GM21526 (cell line): ENCODE measurements at regions not wholly inside any gene's neighbourhood (a gene's known extent, or its start where the extent isn't known, plus 50 kb on each side); places are given as distances from the start of the nearest gene placed in this dataset.

Experiments used
- ATAC-seq: cut with Tn5 transposase; IDR thresholded peaks from one replicate; pipeline ENCODE4 v1.9.1; 2021; ENCODE audit warnings: moderate library complexity; ENCODE audit not compliant: unreplicated experiment, low FRiP score

DNA sequence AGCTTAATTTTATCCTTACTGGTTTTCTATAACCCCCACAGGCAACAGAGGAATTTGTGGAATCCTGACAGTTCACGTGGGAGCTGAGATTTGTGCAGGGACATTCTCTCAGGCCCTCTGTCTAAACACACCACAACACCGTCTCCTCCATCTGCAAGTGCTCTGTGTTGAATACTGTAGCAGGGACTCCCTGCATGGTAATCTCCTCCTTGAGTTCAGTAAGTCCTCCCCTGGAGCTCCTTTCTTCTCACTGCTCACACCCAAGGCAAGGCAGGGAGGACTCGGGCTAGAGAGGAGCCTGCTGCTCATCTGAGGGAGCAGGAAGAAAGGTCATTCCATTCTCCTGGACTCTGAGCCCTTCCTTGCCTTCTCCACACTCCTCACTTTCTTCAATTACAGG is 348.2 kb downstream of the KCTD12 start:
- no peak for ATAC-seq

- no peak for ATAC-seq
These were observed 353.0 kb downstream of the KCTD12 start for GRCh38 chr13:76533251-76533650.

DNA sequence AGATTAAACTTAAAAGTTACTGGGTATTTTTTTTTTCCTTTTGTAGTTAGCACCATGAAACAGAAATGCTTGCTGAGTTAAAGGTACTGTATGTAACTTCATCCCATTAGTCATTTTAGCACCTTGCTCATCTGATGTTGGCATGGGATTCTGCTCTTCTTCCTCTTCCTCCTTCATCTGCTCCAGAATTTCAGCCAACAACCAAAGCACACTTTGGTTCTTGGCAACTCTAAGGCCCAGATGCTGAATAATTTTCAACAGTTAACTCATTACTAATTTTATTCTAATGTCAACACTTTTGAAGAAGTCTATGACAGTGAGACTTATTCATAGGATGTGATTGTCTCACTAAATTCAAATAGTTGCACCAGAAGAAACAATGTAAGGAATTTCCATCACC is 359.2 kb downstream of the KCTD12 start:
- no peak for ATAC-seq

DNA sequence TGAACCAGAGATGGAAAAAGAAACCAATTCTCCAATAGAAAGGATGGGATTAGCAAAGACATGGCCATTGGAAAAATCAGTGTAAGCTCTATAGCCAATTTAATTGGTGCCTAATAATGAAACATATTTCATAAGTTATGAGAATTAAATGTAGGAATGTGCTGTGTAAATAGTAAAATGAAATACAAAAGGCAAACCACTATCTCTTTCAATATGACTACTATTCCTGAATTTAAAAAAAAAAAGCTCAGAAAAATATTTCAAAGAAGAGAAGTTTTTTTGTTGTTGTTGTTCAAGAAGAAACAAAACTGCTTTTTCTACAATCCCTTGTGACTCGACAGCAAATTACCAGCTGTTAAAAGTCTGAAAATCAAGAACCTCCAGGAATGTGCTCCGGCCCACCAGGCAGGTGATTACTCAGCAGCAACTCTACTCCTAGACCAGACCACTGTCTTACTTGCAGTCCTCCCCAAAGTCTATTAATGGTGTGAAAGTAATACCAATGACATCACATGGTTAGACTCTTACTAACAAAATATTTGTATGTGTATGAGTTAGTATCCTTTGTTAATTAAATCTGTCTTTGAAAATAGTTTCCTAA is 362.4 kb downstream of the KCTD12 start:
- ATAC-seq: peak; percentile 96

- no peak for ATAC-seq
These were observed 364.0 kb downstream of the KCTD12 start for GRCh38 chr13:76522083-76522755.

- ATAC-seq: no peak
These were observed 366.5 kb downstream of the KCTD12 start for GRCh38 chr13:76519685-76520084.

DNA sequence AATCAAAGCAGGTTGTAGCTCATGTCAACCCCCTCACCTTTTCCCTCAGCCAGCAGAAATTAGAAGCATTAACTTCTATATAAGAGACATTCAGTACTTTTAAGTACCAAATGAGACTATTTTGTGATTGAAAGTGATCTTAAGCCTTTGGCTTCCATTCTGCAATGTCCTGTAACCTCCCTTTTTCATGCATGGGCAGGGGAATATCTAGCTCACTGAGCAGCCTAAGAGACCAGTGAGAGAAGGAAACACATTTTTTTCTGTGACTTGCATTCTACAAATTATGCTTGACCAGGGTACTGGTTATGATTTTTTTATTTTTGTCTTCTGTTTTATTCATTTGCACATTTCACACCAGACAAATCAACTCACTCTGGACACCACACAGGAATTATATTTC is 369.6 kb downstream of the KCTD12 start:
- no peak for ATAC-seq

DNA sequence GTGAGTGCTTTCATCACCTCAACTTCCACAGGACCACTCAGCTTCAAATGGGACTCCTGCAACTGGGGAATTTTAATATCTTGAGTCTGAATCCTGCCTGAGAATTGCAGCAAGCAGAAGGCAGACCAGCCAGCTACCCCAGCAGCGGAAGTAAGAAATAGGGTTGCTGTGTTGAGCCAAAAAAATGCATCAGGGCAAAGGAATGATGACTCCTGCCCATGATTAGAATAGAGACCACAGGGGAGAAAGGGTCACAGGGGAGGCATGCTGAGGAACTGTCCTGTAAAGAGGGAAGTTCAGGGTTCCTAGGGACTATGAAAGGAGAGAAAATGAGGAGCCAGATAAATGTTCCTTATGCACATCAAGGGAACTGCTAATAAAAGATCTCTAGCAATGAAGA is 370.2 kb downstream of the KCTD12 start:
- no peak for ATAC-seq

DNA sequence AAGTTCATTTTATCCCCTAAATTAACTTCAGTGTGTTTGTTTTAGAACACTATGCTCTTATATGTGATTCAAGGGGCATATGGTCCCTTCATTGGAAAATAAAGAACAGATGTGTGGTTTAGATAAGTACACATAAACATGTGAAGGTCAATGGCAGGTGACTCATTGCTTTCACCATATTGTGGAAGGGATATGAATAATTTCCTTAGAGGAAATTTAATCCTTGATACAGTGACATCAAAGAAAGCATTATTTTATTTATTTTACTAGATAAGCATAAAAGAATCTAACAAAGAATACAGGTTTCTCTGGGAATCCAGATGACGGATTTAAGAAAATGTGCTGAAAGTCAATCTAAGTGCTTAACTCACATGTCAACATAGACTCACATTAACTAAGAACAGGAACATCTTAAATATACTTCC is 373.5 kb downstream of the KCTD12 start:
- no peak for ATAC-seq

DNA sequence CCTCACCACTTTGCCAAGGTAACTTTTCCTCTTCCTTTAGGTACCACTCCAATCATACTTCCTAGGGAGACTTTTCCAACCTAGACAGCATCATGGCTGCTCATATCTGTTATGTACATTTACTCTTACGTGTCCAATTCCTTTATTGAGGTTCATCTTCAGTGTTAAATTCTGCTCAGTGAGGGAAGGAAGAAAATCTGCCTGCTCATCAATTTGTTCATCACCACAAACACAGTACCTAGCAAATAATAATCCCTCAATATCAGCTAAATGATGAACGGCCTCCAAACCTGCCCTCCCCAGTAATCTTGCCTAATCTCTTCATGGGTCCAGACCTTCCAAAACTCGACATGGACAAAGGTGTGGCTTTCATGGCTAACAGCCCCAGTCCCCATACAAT is 380.8 kb downstream of the KCTD12 start:
- ATAC-seq: no peak

DNA sequence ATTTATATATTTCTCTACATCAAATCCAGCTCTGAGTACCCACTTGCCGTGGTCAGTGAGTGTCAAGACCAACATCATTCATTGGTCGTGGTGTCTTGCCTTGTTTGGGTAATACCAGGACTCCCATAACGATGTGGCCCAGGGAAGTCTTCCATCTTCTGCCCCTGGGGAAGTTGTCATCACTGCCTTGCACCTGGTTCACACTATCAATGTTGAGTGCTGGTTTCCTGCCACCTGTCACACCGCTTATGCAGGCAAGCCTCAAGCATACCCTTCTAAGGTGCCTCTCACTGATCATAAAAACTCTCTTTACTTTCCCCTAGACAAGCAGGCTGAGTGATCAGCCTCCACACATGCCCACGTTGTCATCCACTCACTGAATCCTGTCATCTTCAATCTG is 382.4 kb downstream of the KCTD12 start:
- no peak for ATAC-seq

GRCh38 chr13:76503291-76503690 is 382.9 kb downstream of the KCTD12 start:
- no peak for ATAC-seq

DNA sequence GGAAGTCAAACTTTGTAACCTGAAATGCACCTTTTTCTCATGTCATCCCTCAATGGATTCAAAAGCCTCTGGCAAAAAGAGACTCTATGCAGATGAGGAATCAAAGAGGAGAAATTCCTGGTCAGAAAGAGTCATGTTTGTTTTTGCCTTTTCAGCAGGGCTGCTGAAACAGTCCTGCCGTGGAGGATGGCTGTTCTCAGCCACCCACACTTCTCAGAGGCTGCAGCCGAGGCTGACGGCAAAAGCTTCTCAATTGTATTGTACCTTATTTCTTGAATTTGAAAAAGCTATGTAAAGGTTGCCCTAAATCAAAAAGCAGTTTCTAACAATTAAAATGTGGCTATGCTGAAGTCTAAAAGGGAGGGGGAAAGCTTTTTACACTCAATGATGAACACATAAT is 385.3 kb downstream of the KCTD12 start:
- ATAC-seq: no peak

DNA sequence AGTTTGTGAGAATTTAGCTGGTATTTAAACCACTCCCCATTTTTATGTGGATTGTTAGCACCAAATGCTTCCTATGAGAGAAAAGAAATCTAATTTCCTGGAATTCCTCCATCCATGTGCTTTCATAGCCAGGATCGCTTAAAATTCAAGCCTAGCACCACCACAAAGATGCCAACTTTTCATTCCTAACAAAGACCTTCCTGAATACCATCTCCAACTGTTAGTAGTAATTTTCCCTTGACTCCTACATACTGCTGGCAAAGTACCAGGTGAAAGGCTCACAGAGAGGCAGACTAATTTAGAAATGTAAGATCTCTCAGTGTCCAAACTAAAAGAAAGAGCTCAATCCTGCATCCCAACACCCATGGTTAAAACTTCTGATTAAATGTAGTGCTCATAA is 386.3 kb downstream of the KCTD12 start:
- ATAC-seq: no peak

GRCh38 chr13:76489274-76489673 is 396.9 kb downstream of the KCTD12 start:
- ATAC-seq: no peak

DNA sequence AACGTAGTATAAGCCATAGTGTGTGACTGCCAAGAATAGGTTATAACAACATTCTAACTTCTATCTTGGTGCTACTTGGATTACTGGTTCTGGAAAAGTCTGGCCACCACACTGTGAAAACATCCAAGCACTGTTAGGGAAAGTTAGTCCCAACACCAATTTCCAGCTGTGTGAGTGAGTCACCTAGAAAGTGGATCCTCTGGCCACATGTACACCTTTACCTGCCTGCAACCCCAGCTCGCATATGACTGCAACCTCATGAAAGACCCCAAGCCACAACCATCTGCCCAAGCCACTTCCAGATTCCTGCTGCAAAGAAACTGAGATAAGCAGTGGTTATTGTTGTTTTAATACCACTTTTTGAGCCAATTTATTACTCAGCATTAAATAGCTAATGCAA is 404.5 kb downstream of the KCTD12 start:
- no peak for ATAC-seq

GRCh38 chr13:76474966-76475365 is 411.2 kb downstream of the KCTD12 start:
- ATAC-seq: no peak

DNA sequence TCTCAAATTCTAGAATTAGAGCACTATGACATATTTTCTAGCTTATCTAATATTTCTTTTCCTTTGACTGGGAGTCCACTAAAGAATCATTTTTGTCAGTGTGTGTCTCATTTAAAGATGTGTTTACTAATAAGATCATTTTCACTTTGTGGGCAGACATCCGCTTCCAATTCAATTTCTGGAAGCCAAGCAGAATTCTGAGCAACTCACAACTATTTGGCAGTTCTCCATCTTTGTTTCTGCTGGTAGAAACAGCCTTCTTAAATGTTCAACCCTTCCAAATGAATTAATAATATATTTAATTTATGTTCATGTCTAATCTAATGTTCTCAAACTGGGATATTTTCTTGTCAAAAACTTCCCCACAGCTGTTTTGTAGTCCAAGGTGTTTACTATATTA is 411.8 kb downstream of the KCTD12 start:
- ATAC-seq: no peak

DNA sequence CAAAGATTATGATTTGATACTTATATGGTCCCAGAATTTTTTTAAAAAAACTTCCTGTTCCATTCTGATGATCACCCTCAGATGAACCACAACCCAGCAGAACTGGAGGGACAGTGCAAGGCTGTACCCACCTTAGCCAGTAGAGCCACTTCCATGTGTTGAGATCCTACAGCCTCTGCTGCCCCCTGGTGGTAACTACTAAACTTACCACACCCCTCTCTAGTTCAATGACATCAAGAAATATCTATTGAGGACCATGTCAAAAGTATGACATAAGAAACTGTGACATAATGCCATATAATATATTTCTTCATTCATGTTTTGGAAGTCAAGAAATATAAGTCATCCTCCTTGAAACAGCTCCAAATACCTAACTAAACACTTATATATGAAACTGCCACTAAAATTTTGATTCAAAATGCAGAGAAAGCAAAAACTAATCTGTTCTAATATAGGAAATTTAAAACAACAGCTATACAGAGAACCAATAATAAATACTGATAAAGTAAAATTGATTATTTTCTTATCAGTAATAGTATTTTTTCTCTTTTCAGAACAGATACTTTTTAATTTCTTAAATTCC is 412.6 kb downstream of the KCTD12 start:
- ATAC-seq: peak; percentile 100

- ATAC-seq: no peak
These were observed 413.3 kb downstream of the KCTD12 start for GRCh38 chr13:76472916-76473315.

- ATAC-seq: no peak
These were observed 414.7 kb downstream of the KCTD12 start for GRCh38 chr13:76471486-76471885.

DNA sequence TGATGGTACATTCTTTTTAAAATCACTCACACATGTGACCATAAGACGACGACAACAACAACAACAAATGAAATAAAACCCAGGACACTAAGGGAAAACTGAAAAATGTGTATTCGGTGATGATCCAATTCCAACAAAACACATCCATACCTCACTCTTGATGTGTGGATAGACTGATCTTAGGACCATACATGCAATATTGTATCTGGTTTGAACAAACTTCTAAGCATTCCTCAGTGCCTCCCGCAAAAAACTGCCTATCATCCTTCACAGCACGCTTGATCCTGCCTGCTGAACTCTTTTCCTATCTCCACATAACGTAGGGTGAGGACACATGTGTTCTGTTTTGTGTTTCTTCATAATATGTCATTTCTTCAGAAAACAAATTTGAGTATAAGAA is 415.2 kb downstream of the KCTD12 start:
- no peak for ATAC-seq
